SK-N-SH treated with all-trans-retinoic acid at 6 μM for 48 hours (cell line): ENCODE measurements at regions not wholly inside any gene's neighbourhood (a gene's known extent, or its start where the extent isn't known, plus 50 kb on each side); places are given as distances from the start of the nearest gene placed in this dataset.

Source experiments
- ATAC-seq: fragments of 200-7000 bp; cut with Tn5 transposase; 3 replicates; pipeline ENCODE4 v1.9.1; 2020; ENCODE audit warnings: mild to moderate bottlenecking, moderate library complexity
- ARNTL ChIP-seq: fragments of 450-650 bp; formaldehyde crosslinking; IDR thresholded peaks from 2 replicates; pipeline ENCODE4 v1.5.0; 2020; ENCODE audit warnings: low read depth, mild to moderate bottlenecking, moderate library complexity, borderline replicate concordance
- BACH2 ChIP-seq: fragments of 250-450 bp; sonication (Bioruptor Pico); IDR thresholded peaks from 2 replicates; pipeline ENCODE4 v1.9.0; 2021; ENCODE audit warnings: mild to moderate bottlenecking, borderline replicate concordance
- CREB5 ChIP-seq: fragments of 250-450 bp; sonication (Bioruptor Pico); IDR thresholded peaks from 2 replicates; pipeline ENCODE4 v1.5.1; 2020; ENCODE audit warnings: low read depth, mild to moderate bottlenecking, moderate library complexity
- CSDC2 ChIP-seq: fragments of 250-450 bp; sonication (Bioruptor Pico); IDR thresholded peaks from 2 replicates; pipeline ENCODE4 v1.5.0; 2020; ENCODE audit warnings: mild to moderate bottlenecking, moderate library complexity
- CSRNP3 ChIP-seq: fragments of 250-450 bp; sonication (Bioruptor Pico); IDR thresholded peaks from 2 replicates; pipeline ENCODE4 v1.5.1; 2021; ENCODE audit warnings: mild to moderate bottlenecking, moderate library complexity
- ESRRG ChIP-seq: fragments of 250-450 bp; sonication (Bioruptor Pico); IDR thresholded peaks from 2 replicates; pipeline ENCODE4 v1.6.1; 2021; ENCODE audit warnings: mild to moderate bottlenecking
- GLIS3 ChIP-seq: fragments of 250-450 bp; sonication (Bioruptor Pico); IDR thresholded peaks from 2 replicates; pipeline ENCODE4 v1.5.0; 2020; ENCODE audit warnings: mild to moderate bottlenecking, moderate library complexity
- ISL1 ChIP-seq: fragments of 250-450 bp; sonication (Bioruptor Pico); IDR thresholded peaks from 2 replicates; pipeline ENCODE4 v2.1.2; 2022; ENCODE audit warnings: mild to moderate bottlenecking, moderate library complexity
- OSR1 ChIP-seq: fragments of 250-450 bp; sonication (Bioruptor Pico); IDR thresholded peaks from 2 replicates; pipeline ENCODE4 v1.8.0; 2022; ENCODE audit warnings: moderate library complexity, mild to moderate bottlenecking, inconsistent platforms
- PATZ1 ChIP-seq: fragments of 250-450 bp; sonication (Bioruptor Pico); IDR thresholded peaks from 2 replicates; pipeline ENCODE4 v1.8.0; 2020; ENCODE audit warnings: mild to moderate bottlenecking, moderate library complexity, borderline replicate concordance
- POU6F1 ChIP-seq: fragments of 250-450 bp; sonication (Bioruptor Pico); IDR thresholded peaks from 2 replicates; pipeline ENCODE4 v1.8.0; 2021; ENCODE audit warnings: low read depth, mild to moderate bottlenecking, moderate library complexity, borderline replicate concordance
- RARB ChIP-seq: fragments of 250-450 bp; sonication (Bioruptor Pico); IDR thresholded peaks from 2 replicates; pipeline ENCODE4 v1.8.0; 2021; ENCODE audit warnings: mild to moderate bottlenecking, moderate library complexity
- SNAI2 ChIP-seq: fragments of 250-450 bp; sonication (Bioruptor Pico); IDR thresholded peaks from 2 replicates; pipeline ENCODE4 v1.5.0; 2020; ENCODE audit warnings: mild to moderate bottlenecking, moderate library complexity
- TCF4 ChIP-seq: fragments of 250-450 bp; sonication (Bioruptor Pico); IDR thresholded peaks from 2 replicates; pipeline ENCODE4 v1.8.0; 2021; ENCODE audit warnings: mild to moderate bottlenecking, moderate library complexity, borderline replicate concordance
- TOX ChIP-seq: fragments of 250-450 bp; sonication (Bioruptor Pico); IDR thresholded peaks from 2 replicates; pipeline ENCODE4 v1.8.0; 2021; ENCODE audit warnings: mild to moderate bottlenecking, moderate library complexity, borderline replicate concordance
- TSHZ2 ChIP-seq: fragments of 250-450 bp; sonication (Bioruptor Pico); IDR thresholded peaks from 2 replicates; pipeline ENCODE4 v1.5.0; 2020; ENCODE audit warnings: mild to moderate bottlenecking, moderate library complexity
- ZC3H10 ChIP-seq: fragments of 250-450 bp; sonication (Bioruptor Pico); IDR thresholded peaks from 2 replicates; pipeline ENCODE4 v1.5.1; 2021; ENCODE audit warnings: mild to moderate bottlenecking, moderate library complexity
- ZFP3 ChIP-seq: fragments of 250-450 bp; sonication (Bioruptor Pico); IDR thresholded peaks from 2 replicates; pipeline ENCODE4 v1.5.0; 2020; ENCODE audit warnings: mild to moderate bottlenecking, moderate library complexity
- ZFP30 ChIP-seq: fragments of 450-650 bp; formaldehyde crosslinking; IDR thresholded peaks from 2 replicates; pipeline ENCODE4 v1.5.0; 2022; ENCODE audit warnings: mild to moderate bottlenecking, moderate library complexity
- ZNF565 ChIP-seq: fragments of 450-650 bp; formaldehyde crosslinking; conservative IDR thresholded peaks from 2 replicates; pipeline ENCODE4 v1.5.0; 2020; ENCODE audit warnings: low read depth, mild to moderate bottlenecking, moderate library complexity
- ZNF8 ChIP-seq: fragments of 450-650 bp; formaldehyde crosslinking; IDR thresholded peaks from 2 replicates; pipeline ENCODE4 v1.5.0; 2020; ENCODE audit warnings: mild to moderate bottlenecking, moderate library complexity

GRCh38 chr14:104253223-104253822, 114.9 kb downstream of the KIF26A start:
- no peak for TF ChIP-seq GLIS3 (CRISPR knock-in tag)
- no peak for TF ChIP-seq TCF4 (CRISPR knock-in tag)
- TF ChIP-seq OSR1: no peak
- no peak for TF ChIP-seq CSRNP3 (CRISPR knock-in tag)
- TF ChIP-seq CREB5 (CRISPR knock-in tag): no peak
- no peak for TF ChIP-seq ZNF565
- TF ChIP-seq SNAI2 (CRISPR knock-in tag): no peak
- TF ChIP-seq ISL1 (CRISPR knock-in tag): no peak
- no peak for ATAC-seq

GRCh38 chr14:104253901-104254353, 115.5 kb downstream of the KIF26A start:
- ATAC-seq: no peak
- TF ChIP-seq ZNF565 (no peak), ARNTL (CRISPR knock-in tag) (no peak), CREB5 (CRISPR knock-in tag) (no peak), BACH2 (CRISPR knock-in tag) (no peak), ZC3H10 (CRISPR knock-in tag) (no peak), ISL1 (CRISPR knock-in tag) (no peak), TSHZ2 (CRISPR knock-in tag) (no peak), TOX (CRISPR knock-in tag) (no peak), SNAI2 (CRISPR knock-in tag) (no peak), CSDC2 (CRISPR knock-in tag) (no peak), PATZ1 (CRISPR knock-in tag) (no peak), ZFP30 (CRISPR knock-in tag) (no peak), TCF4 (CRISPR knock-in tag) (no peak), ZNF8 (CRISPR knock-in tag) (no peak), CSRNP3 (CRISPR knock-in tag) (no peak), POU6F1 (CRISPR knock-in tag) (no peak), RARB (CRISPR knock-in tag) (no peak), ESRRG (CRISPR knock-in tag) (no peak), ZFP3 (no peak)
